A549 (cell line): ENCODE measurements at regions not wholly inside any gene's neighbourhood (a gene's known extent, or its start where the extent isn't known, plus 50 kb on each side); places are given as distances from the start of the nearest gene placed in this dataset.

Experiments
- EHMT2 ChIP-seq: fragments of 200-600 bp; sonication (generic); IDR thresholded peaks from 2 replicates; pipeline ENCODE4 v1.6.1; 2016; ENCODE audit warnings: antibody characterized with exemption, low read depth, mild to moderate bottlenecking, moderate library complexity
- EP300 ChIP-seq, 2 experiments: fragments of >200 bp; sonication (Bioruptor Twin); formaldehyde crosslinking; IDR thresholded peaks; 2 replicates in 1 of 2; 3 replicates in 1 of 2; pipeline ENCODE4 v1.6.1; 2016 to 2017
- MAX ChIP-seq: IDR thresholded peaks from 2 replicates; pipeline ENCODE4 v1.6.1; 2012
- POLR2A ChIP-seq: IDR thresholded peaks from 2 replicates; pipeline ENCODE4 v1.6.1; 2012; ENCODE audit warnings: mild to moderate bottlenecking, low read length
- REST ChIP-seq: fragments of 200-600 bp; sonication (generic); IDR thresholded peaks from 2 replicates; pipeline ENCODE4 v1.6.1; 2016; ENCODE audit warnings: antibody characterized with exemption, mild to moderate bottlenecking, moderate library complexity

GRCh38 chr6:85344996-85345395 lies 104.9 kb upstream of the NT5E start:
- TF ChIP-seq EP300 (IDR thresholded peaks at IDR 0.05) (no peak), MAX (no peak), POLR2A (no peak), EHMT2 (no peak), REST (no peak)
